ENCODE measurements at regions not wholly inside any gene's neighbourhood (a gene's known extent, or its start where the extent isn't known, plus 50 kb on each side); places are given as distances from the start of the nearest gene placed in this dataset.

- no peak for DNase-seq (ENCODE audit: low spot score)
Measured at GRCh38 chr16:85359147-85359822, 247.0 kb upstream of the CIBAR2 start.

GRCh38 chr16:85360323-85361277, 248.3 kb upstream of the CIBAR2 start:
- peak; percentile 38 for DNase-seq (ENCODE audit: low spot score)

- peak; percentile 49 for DNase-seq (ENCODE audit: low spot score)
Measured at GRCh38 chr16:85361441-85362118, 249.3 kb upstream of the CIBAR2 start.

- DNase-seq (ENCODE audit: low spot score) = no peak
Measured at GRCh38 chr16:85362443-85362842, 250.2 kb upstream of the CIBAR2 start.

GRCh38 chr16:85363427-85363826, 249.7 kb upstream of the GSE1 start:
- no peak for DNase-seq (ENCODE audit: low spot score)

- no peak for DNase-seq (ENCODE audit: low spot score)
Measured at GRCh38 chr16:85363881-85364280, 249.2 kb upstream of the GSE1 start.

GRCh38 chr16:85364323-85365040, 248.6 kb upstream of the GSE1 start:
- no peak for DNase-seq (ENCODE audit: low spot score)

- DNase-seq (ENCODE audit: low spot score) = no peak
Measured at GRCh38 chr16:85365120-85365519, 248.0 kb upstream of the GSE1 start.

GRCh38 chr16:85366031-85366763, 246.9 kb upstream of the GSE1 start:
- DNase-seq (ENCODE audit: low spot score) = no peak

GRCh38 chr16:85367485-85367884, 245.6 kb upstream of the GSE1 start:
- DNase-seq (ENCODE audit: low spot score) = no peak

GRCh38 chr16:85369060-85369459, 244.1 kb upstream of the GSE1 start:
- DNase-seq (ENCODE audit: low spot score) = no peak

GRCh38 chr16:85369741-85370528, 243.2 kb upstream of the GSE1 start:
- peak; percentile 54 for DNase-seq (ENCODE audit: low spot score)

GRCh38 chr16:85370543-85370880, 242.6 kb upstream of the GSE1 start:
- DNase-seq (ENCODE audit: low spot score) = no peak

- DNase-seq (ENCODE audit: low spot score) = peak; percentile 75
Measured at GRCh38 chr16:85370881-85371651, 242.1 kb upstream of the GSE1 start.

- no peak for DNase-seq (ENCODE audit: low spot score)
Measured at GRCh38 chr16:85371948-85372347, 241.2 kb upstream of the GSE1 start.

GRCh38 chr16:85372627-85373372, 240.3 kb upstream of the GSE1 start:
- DNase-seq (ENCODE audit: low spot score) = no peak

GRCh38 chr16:85373741-85374570, 239.2 kb upstream of the GSE1 start:
- DNase-seq (ENCODE audit: low spot score) = no peak

GRCh38 chr16:85374571-85374872, 238.6 kb upstream of the GSE1 start:
- no peak for DNase-seq (ENCODE audit: low spot score)

All from mucosa of gallbladder (tissue), 1 donor.